SK-N-SH (cell line): ENCODE measurements at regions not wholly inside any gene's neighbourhood (a gene's known extent, or its start where the extent isn't known, plus 50 kb on each side); places are given as distances from the start of the nearest gene placed in this dataset.

Experiments used
- CTCF ChIP-seq: fragments of 200-600 bp; sonication (generic); IDR thresholded peaks from 2 replicates; pipeline ENCODE4 v1.6.1; 2017; ENCODE audit warnings: antibody characterized with exemption, mild to moderate bottlenecking, moderate library complexity
- EP300 ChIP-seq, 2 experiments: IDR thresholded peaks; 2 replicates each; pipeline versions ENCODE4 v1.4.0 to v1.6.1; 2012; ENCODE audit warnings: borderline replicate concordance in 1 of 2, low read depth in 1 of 2, low read length in 1 of 2
- MXI1 ChIP-seq: IDR thresholded peaks from 2 replicates; pipeline ENCODE4 v1.6.1; 2012; ENCODE audit warnings: mild to moderate bottlenecking, low read depth, low read length, improper control_type of control experiment
- NRF1 ChIP-seq: IDR thresholded peaks from 2 replicates; pipeline ENCODE4 v1.6.1; 2012; ENCODE audit warnings: low read depth, mild to moderate bottlenecking, low read length
- POLR2AphosphoS5 ChIP-seq: IDR thresholded peaks from 2 replicates; pipeline ENCODE4 v1.6.1; 2012; ENCODE audit warnings: low read depth, low read length
- RCOR1 ChIP-seq: fragments of 150-350 bp; IDR thresholded peaks from 2 replicates; pipeline ENCODE4 v1.6.1; 2017; ENCODE audit warnings: antibody characterized with exemption, low read length
- SIN3A ChIP-seq: IDR thresholded peaks from 2 replicates; pipeline ENCODE4 v1.6.1; 2012; ENCODE audit warnings: low read depth, mild to moderate bottlenecking, low read length, moderate library complexity, borderline replicate concordance
- TCF12 ChIP-seq: IDR thresholded peaks from 2 replicates; pipeline ENCODE4 v1.4.0; 2012
- TF ChIP-seq, protein P1 (sequence below): IDR thresholded peaks from 2 replicates; pipeline ENCODE4 v1.4.0; 2012; ENCODE audit warnings: low read depth, borderline replicate concordance

GRCh38 chr18:10064267-10064666, 150.5 kb downstream of the VAPA start:
- TF ChIP-seq CTCF (no peak), MXI1 (no peak), NRF1 (no peak), EP300 (IDR thresholded peaks at IDR 0.05; ENCODE audit: borderline replicate concordance in 1 of 2, low read depth in 1 of 2, low read length in 1 of 2) (no peak), TCF12 (no peak), SIN3A (no peak), RCOR1 (no peak), POLR2AphosphoS5 (no peak)
- TF ChIP-seq, protein P1, sequence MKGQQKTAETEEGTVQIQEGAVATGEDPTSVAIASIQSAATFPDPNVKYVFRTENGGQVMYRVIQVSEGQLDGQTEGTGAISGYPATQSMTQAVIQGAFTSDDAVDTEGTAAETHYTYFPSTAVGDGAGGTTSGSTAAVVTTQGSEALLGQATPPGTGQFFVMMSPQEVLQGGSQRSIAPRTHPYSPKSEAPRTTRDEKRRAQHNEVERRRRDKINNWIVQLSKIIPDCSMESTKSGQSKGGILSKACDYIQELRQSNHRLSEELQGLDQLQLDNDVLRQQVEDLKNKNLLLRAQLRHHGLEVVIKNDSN = no peak
